ENCODE measurements at regions not wholly inside any gene's neighbourhood (a gene's known extent, or its start where the extent isn't known, plus 50 kb on each side); places are given as distances from the start of the nearest gene placed in this dataset.
"Not testable (repeated sequence)": the region's sequence is repeated elsewhere in the genome, so short reads cannot be mapped to it uniquely, and the experiment has no call there.

DNA sequence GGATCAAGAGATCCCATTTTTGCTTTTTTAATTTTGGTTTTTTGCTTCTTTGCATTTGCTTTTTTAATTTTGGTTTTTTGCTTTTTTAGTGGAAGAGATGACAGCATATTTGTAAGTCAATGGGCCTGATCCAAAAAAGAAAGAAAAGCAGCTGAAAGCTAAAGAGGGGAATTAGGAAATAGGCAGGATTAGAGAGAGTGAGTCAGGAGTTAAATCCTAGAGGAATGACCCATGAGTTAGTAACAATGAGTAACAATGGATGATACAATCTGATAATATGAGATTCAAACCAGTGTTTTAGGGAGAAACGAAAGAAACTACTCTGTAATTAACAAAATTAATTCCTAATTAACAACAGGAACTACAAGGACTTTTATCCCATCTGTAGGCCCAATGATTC lies 111.2 kb upstream of the SGCG start:
- ATAC-seq = no peak

DNA sequence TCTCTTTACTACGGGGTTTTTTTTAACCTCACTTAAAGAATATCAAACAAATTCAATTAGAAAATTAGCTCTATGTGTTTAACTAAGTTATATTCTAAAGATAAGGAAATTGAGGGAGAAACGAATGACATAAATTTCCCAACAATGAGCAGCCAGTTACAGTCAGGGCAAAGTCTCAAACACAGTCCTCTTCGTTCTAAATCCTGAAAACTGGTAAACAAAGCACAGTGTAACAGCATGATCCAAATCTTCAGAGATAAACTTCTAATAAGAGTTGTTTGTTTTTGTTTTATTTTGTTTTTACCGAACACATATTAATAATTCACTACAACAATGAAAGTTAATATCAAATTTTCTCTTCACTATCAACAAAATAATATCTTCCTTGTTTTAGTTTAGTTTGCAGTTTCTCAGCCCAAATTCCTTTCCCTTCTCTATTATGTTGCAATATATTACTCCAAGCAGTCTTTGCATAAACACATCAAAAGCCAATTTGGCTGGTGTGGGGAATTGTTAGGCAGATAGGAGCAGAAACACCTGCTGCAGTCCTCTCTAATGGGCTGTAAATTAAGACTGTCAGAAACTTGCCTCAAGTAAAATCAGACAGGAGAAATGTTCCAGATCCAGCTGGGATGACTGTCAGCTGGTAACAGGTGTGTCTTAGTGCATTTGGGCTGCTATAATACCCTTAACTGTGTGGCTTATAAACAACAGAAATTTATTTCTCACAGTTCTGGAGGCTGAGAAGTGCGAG lies 106.5 kb upstream of the SGCG start:
- Mint-ChIP-seq H3K9me3 (peaks cover 0 to 5% of the 10 kb centered on the region in 2 donors), H3K27ac (no peak overlapping the region), H3K36me3 (peaks cover 0 to 5% of the 10 kb centered on the region in 2 donors)
- ATAC-seq = no peak
- DNase-seq (ENCODE audit: low spot score in 2 of 2) = no peak

More for the DNA sequence above, 111.2 kb upstream of the SGCG start:
- no peak for DNase-seq (ENCODE audit: low spot score in 2 of 2)
- Mint-ChIP-seq H3K27ac (no peak overlapping the region), H3K9me3 (peaks cover 0 to 5% of the 10 kb centered on the region in 2 donors), H3K36me3 (peaks cover 0 to 5% of the 10 kb centered on the region in 2 donors)

DNA sequence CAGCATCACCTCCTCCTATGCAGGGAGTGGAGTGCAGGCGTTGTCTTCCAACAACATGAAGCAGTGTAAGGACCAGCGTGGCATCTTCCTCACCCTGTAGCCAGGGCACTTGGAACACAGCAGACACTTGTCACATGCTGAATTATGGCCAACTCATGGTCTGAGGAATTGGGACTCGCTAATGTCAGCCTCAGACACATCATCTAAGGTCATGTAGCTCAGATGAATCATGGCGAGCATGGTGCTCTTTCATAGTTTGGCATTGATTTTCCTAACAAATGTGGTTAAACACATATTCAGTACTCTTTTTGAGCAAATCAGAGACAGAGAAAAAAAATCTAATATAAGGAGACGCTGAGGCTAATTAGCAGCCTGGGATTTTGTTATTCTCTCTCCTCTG lies 99.6 kb upstream of the SGCG start:
- no peak overlapping the region for H3K27ac Mint-ChIP-seq
- ATAC-seq = no peak
- no peaks in the 10 kb centered on the region for H3K36me3 Mint-ChIP-seq
- DNase-seq (ENCODE audit: low spot score in 2 of 2) = no peak
- no peaks in the 10 kb centered on the region for H3K9me3 Mint-ChIP-seq

DNA sequence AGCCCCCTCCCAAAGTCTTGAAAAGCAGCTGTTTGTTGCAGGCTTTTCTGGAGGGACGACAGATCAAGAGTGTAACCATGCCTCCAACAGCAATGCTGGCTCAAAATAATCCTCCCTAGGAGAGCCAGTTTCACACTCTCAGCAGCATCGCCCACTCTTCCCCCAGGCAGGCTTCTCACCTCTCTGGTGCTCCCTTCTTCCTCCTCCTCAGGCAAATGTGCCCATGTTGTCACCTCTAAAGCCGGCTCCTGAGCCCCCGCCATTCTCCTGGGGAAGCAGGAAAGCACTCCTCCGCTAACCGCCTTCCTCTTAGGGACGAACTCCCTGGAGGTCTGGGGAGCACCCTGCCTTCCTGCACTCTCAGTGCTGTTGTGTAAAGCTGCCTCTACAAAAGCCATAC lies 98.9 kb upstream of the SGCG start:
- Mint-ChIP-seq H3K9me3 (no peaks in the 10 kb centered on the region), H3K27ac (peak overlapping the region in 1 of 2 donors; percentile 15), H3K36me3 (no peaks in the 10 kb centered on the region)
- ATAC-seq (no peak), DNase-seq (ENCODE audit: low spot score in 2 of 2) (no peak)

DNA sequence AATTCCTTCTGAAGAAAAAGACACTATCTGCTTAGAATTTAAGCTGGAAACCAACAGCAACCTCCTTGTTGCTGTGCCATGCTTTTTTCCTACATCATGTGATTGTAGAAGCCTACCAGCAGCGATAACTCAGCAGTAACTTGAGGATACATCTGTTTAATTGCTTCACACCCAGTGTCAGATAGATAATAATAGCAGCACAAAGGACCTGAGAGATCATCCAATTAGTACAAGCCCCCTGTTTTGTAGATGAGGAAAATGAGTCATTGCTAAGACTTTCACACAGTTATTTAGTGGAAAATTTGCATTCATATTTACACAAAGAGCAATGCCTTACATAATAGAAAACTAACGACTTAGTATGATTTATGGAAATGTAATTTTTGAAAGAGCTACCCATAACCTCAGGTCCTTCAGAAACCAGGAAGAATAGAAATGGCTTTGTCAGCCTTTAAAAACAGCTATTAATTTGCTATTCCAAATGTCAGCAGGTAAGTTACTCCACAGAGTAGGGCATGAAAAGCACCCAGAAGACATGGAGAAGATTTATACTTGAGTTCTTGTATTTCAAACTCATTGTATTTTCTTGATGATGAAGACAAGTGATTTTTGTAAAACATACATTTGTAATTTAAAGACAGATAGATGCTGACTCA lies 93.7 kb upstream of the SGCG start:
- no peak for DNase-seq (ENCODE audit: low spot score in 2 of 2)
- Mint-ChIP-seq H3K36me3 (no peaks in the 10 kb centered on the region), H3K27ac (no peak overlapping the region), H3K9me3 (no peaks in the 10 kb centered on the region)
- ATAC-seq = no peak

DNA sequence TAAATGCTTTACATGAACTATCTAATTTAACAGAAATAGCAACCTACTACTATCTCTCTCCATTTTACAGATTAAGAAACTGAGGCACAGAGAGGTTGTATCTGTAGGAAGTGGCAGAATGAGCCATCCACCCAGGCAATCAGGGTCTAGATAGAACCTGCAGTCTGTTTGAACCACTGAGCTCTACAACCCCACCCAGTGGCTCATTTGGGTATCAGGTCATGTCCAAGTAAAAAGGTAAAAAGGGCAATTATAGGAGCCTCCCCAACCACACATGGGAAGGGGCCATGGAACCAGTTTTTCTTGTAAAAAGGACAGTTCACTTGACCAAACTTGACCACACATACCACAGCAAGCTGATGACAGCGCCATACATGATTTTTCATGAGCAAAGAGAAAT lies 92.9 kb upstream of the SGCG start:
- ATAC-seq (no peak), DNase-seq (ENCODE audit: low spot score in 2 of 2) (peak in 1 of 2 donors; percentile 19)
- Mint-ChIP-seq H3K36me3 (no peaks in the 10 kb centered on the region), H3K9me3 (no peaks in the 10 kb centered on the region), H3K27ac (no peak overlapping the region)

DNA sequence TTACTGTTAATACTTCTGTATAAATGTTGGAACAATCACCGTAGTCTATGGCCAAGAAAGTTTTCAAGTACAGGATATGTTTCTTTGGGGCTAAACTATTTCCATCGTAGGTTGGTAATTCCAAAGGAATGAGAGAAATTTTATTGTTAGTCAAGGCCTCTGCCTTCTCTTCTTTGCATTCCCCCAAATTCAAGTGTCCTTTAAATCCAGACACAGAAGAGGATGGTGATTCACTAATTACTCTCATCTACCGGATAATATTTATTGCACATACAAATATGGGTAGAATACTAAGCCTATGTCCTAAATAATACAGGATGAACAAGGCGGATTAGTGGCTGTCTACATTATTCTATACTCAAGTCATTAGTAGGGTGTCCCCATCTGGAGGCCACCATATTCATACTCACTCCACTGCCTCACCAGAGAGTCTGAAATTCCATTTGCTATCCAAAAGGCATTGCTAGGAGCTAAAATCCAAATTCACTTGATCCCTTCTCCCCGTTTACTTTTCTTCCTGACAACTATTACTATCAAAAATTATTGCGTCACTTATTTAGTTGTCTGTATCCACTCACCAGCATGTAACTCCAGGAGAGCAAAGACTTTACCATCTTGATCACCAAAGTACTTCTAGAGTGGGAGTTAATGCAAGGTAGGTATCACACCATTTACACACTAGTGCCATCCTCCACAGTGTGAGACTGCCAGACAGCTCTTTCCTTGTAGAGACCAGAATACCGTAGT lies 82.4 kb upstream of the SGCG start:
- no peak for ATAC-seq
- no peak for DNase-seq (ENCODE audit: low spot score in 2 of 2)
- Mint-ChIP-seq H3K9me3 (peaks cover 4% of the 10 kb centered on the region in 2 donors), H3K27ac (no peak overlapping the region), H3K36me3 (no peaks in the 10 kb centered on the region)

DNA sequence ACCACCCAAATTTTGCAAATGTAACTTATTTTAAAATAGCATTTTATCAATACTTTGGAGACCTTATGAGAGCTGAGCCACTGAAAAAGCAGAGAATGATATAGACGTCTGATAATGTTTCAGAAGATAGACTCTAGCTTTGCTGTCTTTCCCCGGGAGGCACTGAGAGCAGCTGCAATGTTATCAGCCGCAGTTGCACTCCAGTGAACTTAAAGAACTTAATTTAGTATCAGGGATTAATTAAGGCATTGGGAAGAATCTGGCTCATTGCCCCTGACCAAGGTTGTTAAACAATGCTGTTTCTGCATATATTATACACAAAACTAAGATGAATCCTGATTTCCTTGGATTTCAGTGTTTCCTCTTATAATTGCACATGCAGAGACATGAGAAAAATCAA lies 75.7 kb upstream of the SGCG start:
- no peak overlapping the region for H3K27ac Mint-ChIP-seq
- H3K36me3 Mint-ChIP-seq = no peaks in the 10 kb centered on the region
- DNase-seq (ENCODE audit: low spot score in 2 of 2) (no peak), ATAC-seq (no peak)
- H3K9me3 Mint-ChIP-seq = no peaks in the 10 kb centered on the region

DNA sequence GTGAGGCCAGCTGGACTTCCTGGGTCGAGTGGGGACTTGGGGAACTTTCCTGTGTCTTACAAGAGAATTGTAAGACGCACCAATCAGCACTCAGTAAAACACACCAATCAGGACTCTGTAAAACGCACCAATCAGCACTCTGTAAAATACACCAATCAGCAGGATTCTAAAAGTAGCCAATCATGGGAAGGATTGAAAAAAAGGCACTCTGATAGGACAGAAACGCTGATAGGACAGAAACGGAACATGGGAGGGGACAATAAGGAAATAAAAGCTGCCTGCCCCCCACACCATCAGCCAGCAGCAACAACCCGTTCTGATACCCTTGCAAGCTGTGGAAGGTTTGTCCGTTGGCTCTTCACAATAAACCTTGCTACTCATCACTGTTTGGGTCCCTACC lies 73.1 kb upstream of the SGCG start:
- no peaks in the 10 kb centered on the region for H3K9me3 Mint-ChIP-seq
- no peak for DNase-seq (ENCODE audit: low spot score in 2 of 2)
- no peak overlapping the region for H3K27ac Mint-ChIP-seq
- no peaks in the 10 kb centered on the region for H3K36me3 Mint-ChIP-seq
- ATAC-seq = no peak

DNA sequence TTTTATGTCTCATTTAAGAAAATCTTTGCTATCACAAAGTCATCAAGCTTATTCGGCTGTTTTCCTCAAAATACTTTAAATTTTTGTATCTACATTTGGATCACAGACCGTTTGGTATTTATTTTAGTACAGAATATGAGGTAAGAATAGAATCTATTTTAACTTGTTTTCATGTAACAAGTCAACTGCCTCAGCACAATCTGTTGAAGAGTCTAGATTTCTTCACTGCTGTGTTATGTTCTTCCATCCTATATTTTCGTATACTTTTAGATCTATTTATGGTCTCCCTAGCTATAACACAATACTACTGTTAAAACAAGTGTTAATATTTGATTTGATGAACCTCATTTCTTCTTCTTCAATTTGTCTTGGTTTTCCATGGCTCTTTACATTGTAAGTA lies 61.6 kb upstream of the SGCG start:
- ATAC-seq (no peak), DNase-seq (ENCODE audit: low spot score in 2 of 2) (no peak)
- Mint-ChIP-seq H3K36me3 (no peaks in the 10 kb centered on the region), H3K27ac (no peak overlapping the region), H3K9me3 (peaks cover 6 to 10% of the 10 kb centered on the region in 2 donors)

DNA sequence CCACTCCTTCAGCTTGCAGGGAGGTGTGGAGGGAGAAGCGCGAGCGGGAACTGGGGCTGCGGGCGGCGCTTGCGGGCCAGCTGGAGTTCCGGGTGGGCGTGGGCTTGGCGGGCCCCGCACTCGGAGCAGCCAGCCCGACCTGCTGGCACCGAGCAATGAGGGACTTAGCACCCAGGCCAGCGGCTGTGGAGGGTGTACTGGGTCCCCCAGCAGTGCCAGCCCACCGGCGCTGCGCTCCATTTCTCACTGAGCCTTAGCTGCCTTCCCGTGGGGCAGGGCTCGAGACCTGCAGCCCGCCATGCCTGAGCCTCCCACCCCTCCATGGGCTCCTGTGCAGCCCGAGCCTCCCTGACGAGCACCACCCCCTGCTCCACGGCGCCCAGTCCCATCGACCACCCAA lies 53.2 kb upstream of the SGCG start:
- H3K27ac Mint-ChIP-seq; DNase-seq (ENCODE audit: low spot score in 2 of 2); H3K9me3 Mint-ChIP-seq; H3K36me3 Mint-ChIP-seq; ATAC-seq: not testable (repeated sequence)

DNA sequence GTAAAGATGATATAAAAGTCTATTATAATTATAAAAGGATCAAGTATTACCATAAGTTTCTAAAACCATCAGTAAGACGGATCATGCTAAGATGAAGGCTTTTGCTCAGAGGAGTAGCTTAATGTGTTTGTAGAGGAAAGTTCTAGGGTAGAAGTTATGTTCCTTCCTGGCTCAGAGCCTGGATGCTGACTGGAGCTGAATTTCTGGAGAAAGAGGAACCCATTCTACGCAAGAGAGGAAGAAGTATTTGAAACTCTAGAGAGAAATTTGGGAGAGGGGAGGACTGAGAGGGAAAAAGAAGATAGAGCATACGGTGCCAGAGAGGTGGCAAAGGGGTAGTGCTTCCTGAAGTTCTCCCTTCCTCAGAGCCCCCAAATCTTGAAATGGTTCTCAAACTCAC lies 51.4 kb upstream of the SGCG start:
- H3K36me3 Mint-ChIP-seq = no peaks in the 10 kb centered on the region
- H3K27ac Mint-ChIP-seq = no peak overlapping the region

More for the DNA sequence above, 51.4 kb upstream of the SGCG start:
- no peaks in the 10 kb centered on the region for H3K9me3 Mint-ChIP-seq
- ATAC-seq (no peak), DNase-seq (ENCODE audit: low spot score in 2 of 2) (no peak)
